SK-N-SH treated with all-trans-retinoic acid at 6 μM for 48 hours (cell line): ENCODE measurements at regions not wholly inside any gene's neighbourhood (a gene's known extent, or its start where the extent isn't known, plus 50 kb on each side); places are given as distances from the start of the nearest gene placed in this dataset.

ENCODE experiments used
- ATAC-seq: fragments of 200-7000 bp; cut with Tn5 transposase; 3 replicates; pipeline ENCODE4 v1.9.1; 2020; ENCODE audit warnings: mild to moderate bottlenecking, moderate library complexity
- ARNTL ChIP-seq: fragments of 450-650 bp; formaldehyde crosslinking; IDR thresholded peaks from 2 replicates; pipeline ENCODE4 v1.5.0; 2020; ENCODE audit warnings: low read depth, mild to moderate bottlenecking, moderate library complexity, borderline replicate concordance
- BACH2 ChIP-seq: fragments of 250-450 bp; sonication (Bioruptor Pico); IDR thresholded peaks from 2 replicates; pipeline ENCODE4 v1.9.0; 2021; ENCODE audit warnings: mild to moderate bottlenecking, borderline replicate concordance
- CSDC2 ChIP-seq: fragments of 250-450 bp; sonication (Bioruptor Pico); IDR thresholded peaks from 2 replicates; pipeline ENCODE4 v1.5.0; 2020; ENCODE audit warnings: mild to moderate bottlenecking, moderate library complexity
- CSRNP3 ChIP-seq: fragments of 250-450 bp; sonication (Bioruptor Pico); IDR thresholded peaks from 2 replicates; pipeline ENCODE4 v1.5.1; 2021; ENCODE audit warnings: mild to moderate bottlenecking, moderate library complexity
- ESRRG ChIP-seq: fragments of 250-450 bp; sonication (Bioruptor Pico); IDR thresholded peaks from 2 replicates; pipeline ENCODE4 v1.6.1; 2021; ENCODE audit warnings: mild to moderate bottlenecking
- GLIS3 ChIP-seq: fragments of 250-450 bp; sonication (Bioruptor Pico); IDR thresholded peaks from 2 replicates; pipeline ENCODE4 v1.5.0; 2020; ENCODE audit warnings: mild to moderate bottlenecking, moderate library complexity
- ISL1 ChIP-seq: fragments of 250-450 bp; sonication (Bioruptor Pico); IDR thresholded peaks from 2 replicates; pipeline ENCODE4 v2.1.2; 2022; ENCODE audit warnings: mild to moderate bottlenecking, moderate library complexity
- OSR1 ChIP-seq: fragments of 250-450 bp; sonication (Bioruptor Pico); IDR thresholded peaks from 2 replicates; pipeline ENCODE4 v1.8.0; 2022; ENCODE audit warnings: moderate library complexity, mild to moderate bottlenecking, inconsistent platforms
- PATZ1 ChIP-seq: fragments of 250-450 bp; sonication (Bioruptor Pico); IDR thresholded peaks from 2 replicates; pipeline ENCODE4 v1.8.0; 2020; ENCODE audit warnings: mild to moderate bottlenecking, moderate library complexity, borderline replicate concordance
- PPARA ChIP-seq: fragments of 250-450 bp; sonication (Bioruptor Pico); IDR thresholded peaks from 2 replicates; pipeline ENCODE4 v1.5.0; 2020; ENCODE audit warnings: mild to moderate bottlenecking, borderline replicate concordance
- RARB ChIP-seq: fragments of 250-450 bp; sonication (Bioruptor Pico); IDR thresholded peaks from 2 replicates; pipeline ENCODE4 v1.8.0; 2021; ENCODE audit warnings: mild to moderate bottlenecking, moderate library complexity
- SNAI2 ChIP-seq: fragments of 250-450 bp; sonication (Bioruptor Pico); IDR thresholded peaks from 2 replicates; pipeline ENCODE4 v1.5.0; 2020; ENCODE audit warnings: mild to moderate bottlenecking, moderate library complexity
- TCF4 ChIP-seq: fragments of 250-450 bp; sonication (Bioruptor Pico); IDR thresholded peaks from 2 replicates; pipeline ENCODE4 v1.8.0; 2021; ENCODE audit warnings: mild to moderate bottlenecking, moderate library complexity, borderline replicate concordance
- TOX ChIP-seq: fragments of 250-450 bp; sonication (Bioruptor Pico); IDR thresholded peaks from 2 replicates; pipeline ENCODE4 v1.8.0; 2021; ENCODE audit warnings: mild to moderate bottlenecking, moderate library complexity, borderline replicate concordance
- TSHZ2 ChIP-seq: fragments of 250-450 bp; sonication (Bioruptor Pico); IDR thresholded peaks from 2 replicates; pipeline ENCODE4 v1.5.0; 2020; ENCODE audit warnings: mild to moderate bottlenecking, moderate library complexity
- ZC3H10 ChIP-seq: fragments of 250-450 bp; sonication (Bioruptor Pico); IDR thresholded peaks from 2 replicates; pipeline ENCODE4 v1.5.1; 2021; ENCODE audit warnings: mild to moderate bottlenecking, moderate library complexity
- ZFP30 ChIP-seq: fragments of 450-650 bp; formaldehyde crosslinking; IDR thresholded peaks from 2 replicates; pipeline ENCODE4 v1.5.0; 2022; ENCODE audit warnings: mild to moderate bottlenecking, moderate library complexity
- ZNF565 ChIP-seq: fragments of 450-650 bp; formaldehyde crosslinking; conservative IDR thresholded peaks from 2 replicates; pipeline ENCODE4 v1.5.0; 2020; ENCODE audit warnings: low read depth, mild to moderate bottlenecking, moderate library complexity
- ZNF70 ChIP-seq: fragments of 450-650 bp; formaldehyde crosslinking; IDR thresholded peaks from 2 replicates; pipeline ENCODE4 v1.5.0; 2020; ENCODE audit warnings: mild to moderate bottlenecking, moderate library complexity
- ZNF8 ChIP-seq: fragments of 450-650 bp; formaldehyde crosslinking; IDR thresholded peaks from 2 replicates; pipeline ENCODE4 v1.5.0; 2020; ENCODE audit warnings: mild to moderate bottlenecking, moderate library complexity
- TF ChIP-seq, protein P1 (sequence below): fragments of 250-450 bp; sonication (Bioruptor Pico); IDR thresholded peaks from 2 replicates; pipeline ENCODE4 v1.5.1; 2020; ENCODE audit warnings: low read depth, mild to moderate bottlenecking, moderate library complexity
- TF ChIP-seq, protein P2 (sequence below): fragments of 250-450 bp; sonication (Bioruptor Pico); IDR thresholded peaks from 2 replicates; pipeline ENCODE4 v1.8.0; 2021; ENCODE audit warnings: low read depth, mild to moderate bottlenecking, moderate library complexity, borderline replicate concordance

GRCh38 chr10:124283215-124283948, 135.3 kb downstream of the OAT start:
- TF ChIP-seq SNAI2 (CRISPR knock-in tag) = no peak
- no peak for TF ChIP-seq PPARA (CRISPR knock-in tag)
- peak; percentile 27; the same call in 1 of the 2 replicates for TF ChIP-seq TCF4 (CRISPR knock-in tag)
- TF ChIP-seq ZNF70 (CRISPR knock-in tag) = peak; percentile 95
- no peak for TF ChIP-seq ZFP30 (CRISPR knock-in tag)
- TF ChIP-seq CSRNP3 (CRISPR knock-in tag) = no peak
- TF ChIP-seq, protein P1, sequence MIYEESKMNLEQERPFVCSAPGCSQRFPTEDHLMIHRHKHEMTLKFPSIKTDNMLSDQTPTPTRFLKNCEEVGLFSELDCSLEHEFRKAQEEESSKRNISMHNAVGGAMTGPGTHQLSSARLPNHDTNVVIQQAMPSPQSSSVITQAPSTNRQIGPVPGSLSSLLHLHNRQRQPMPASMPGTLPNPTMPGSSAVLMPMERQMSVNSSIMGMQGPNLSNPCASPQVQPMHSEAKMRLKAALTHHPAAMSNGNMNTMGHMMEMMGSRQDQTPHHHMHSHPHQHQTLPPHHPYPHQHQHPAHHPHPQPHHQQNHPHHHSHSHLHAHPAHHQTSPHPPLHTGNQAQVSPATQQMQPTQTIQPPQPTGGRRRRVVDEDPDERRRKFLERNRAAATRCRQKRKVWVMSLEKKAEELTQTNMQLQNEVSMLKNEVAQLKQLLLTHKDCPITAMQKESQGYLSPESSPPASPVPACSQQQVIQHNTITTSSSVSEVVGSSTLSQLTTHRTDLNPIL (CRISPR knock-in tag) = no peak
- TF ChIP-seq CSDC2 (CRISPR knock-in tag) = no peak
- TF ChIP-seq ZC3H10 (CRISPR knock-in tag) = no peak

GRCh38 chr10:124282326-124282725, 136.4 kb downstream of the OAT start:
- TF ChIP-seq, protein P1 (CRISPR knock-in tag) = no peak
- TF ChIP-seq ZNF8 = no peak
- TF ChIP-seq SNAI2 (CRISPR knock-in tag) = no peak
- no peak for TF ChIP-seq TCF4 (CRISPR knock-in tag)
- TF ChIP-seq ARNTL (CRISPR knock-in tag) = no peak
- no peak for TF ChIP-seq GLIS3 (CRISPR knock-in tag)
- no peak for TF ChIP-seq ESRRG (CRISPR knock-in tag)
- no peak for TF ChIP-seq TSHZ2
- TF ChIP-seq, protein P2, sequence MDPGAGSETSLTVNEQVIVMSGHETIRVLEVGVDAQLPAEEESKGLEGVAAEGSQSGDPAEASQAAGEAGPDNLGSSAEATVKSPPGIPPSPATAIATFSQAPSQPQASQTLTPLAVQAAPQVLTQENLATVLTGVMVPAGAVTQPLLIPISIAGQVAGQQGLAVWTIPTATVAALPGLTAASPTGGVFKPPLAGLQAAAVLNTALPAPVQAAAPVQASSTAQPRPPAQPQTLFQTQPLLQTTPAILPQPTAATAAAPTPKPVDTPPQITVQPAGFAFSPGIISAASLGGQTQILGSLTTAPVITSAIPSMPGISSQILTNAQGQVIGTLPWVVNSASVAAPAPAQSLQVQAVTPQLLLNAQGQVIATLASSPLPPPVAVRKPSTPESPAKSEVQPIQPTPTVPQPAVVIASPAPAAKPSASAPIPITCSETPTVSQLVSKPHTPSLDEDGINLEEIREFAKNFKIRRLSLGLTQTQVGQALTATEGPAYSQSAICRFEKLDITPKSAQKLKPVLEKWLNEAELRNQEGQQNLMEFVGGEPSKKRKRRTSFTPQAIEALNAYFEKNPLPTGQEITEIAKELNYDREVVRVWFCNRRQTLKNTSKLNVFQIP (CRISPR knock-in tag) = no peak
- TF ChIP-seq BACH2 = no peak
- no peak for TF ChIP-seq OSR1 (CRISPR knock-in tag)
- TF ChIP-seq PATZ1 (CRISPR knock-in tag) = no peak
- TF ChIP-seq TOX (CRISPR knock-in tag) = no peak
- no peak for TF ChIP-seq ZNF565 (CRISPR knock-in tag)
- no peak for TF ChIP-seq RARB (CRISPR knock-in tag)
- no peak for TF ChIP-seq ZC3H10 (CRISPR knock-in tag)
- no peak for TF ChIP-seq ISL1 (CRISPR knock-in tag)
- no peak for TF ChIP-seq ZNF70 (CRISPR knock-in tag)
- ATAC-seq = no peak

More at GRCh38 chr10:124283215-124283948, 135.3 kb downstream of the OAT start:
- ATAC-seq = peak; percentile 27; the same call in 1 of the 3 replicates
